ENCODE measurements at regions not wholly inside any gene's neighbourhood (a gene's known extent, or its start where the extent isn't known, plus 50 kb on each side); places are given as distances from the start of the nearest gene placed in this dataset.

- H3K4me3 ChIP-seq (ENCODE audit: control insufficient read depth, low read depth, low read length): no peak overlapping the region
- TF ChIP-seq, protein P1, sequence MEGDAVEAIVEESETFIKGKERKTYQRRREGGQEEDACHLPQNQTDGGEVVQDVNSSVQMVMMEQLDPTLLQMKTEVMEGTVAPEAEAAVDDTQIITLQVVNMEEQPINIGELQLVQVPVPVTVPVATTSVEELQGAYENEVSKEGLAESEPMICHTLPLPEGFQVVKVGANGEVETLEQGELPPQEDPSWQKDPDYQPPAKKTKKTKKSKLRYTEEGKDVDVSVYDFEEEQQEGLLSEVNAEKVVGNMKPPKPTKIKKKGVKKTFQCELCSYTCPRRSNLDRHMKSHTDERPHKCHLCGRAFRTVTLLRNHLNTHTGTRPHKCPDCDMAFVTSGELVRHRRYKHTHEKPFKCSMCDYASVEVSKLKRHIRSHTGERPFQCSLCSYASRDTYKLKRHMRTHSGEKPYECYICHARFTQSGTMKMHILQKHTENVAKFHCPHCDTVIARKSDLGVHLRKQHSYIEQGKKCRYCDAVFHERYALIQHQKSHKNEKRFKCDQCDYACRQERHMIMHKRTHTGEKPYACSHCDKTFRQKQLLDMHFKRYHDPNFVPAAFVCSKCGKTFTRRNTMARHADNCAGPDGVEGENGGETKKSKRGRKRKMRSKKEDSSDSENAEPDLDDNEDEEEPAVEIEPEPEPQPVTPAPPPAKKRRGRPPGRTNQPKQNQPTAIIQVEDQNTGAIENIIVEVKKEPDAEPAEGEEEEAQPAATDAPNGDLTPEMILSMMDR (IDR thresholded peaks at IDR 0.05; ENCODE audit: control insufficient read depth, insufficient read depth, low read depth, low read length, missing control alignments): no peak
- DNase-seq (ENCODE audit: low read depth): no peak
These were observed 250.8 kb downstream of the C4orf33 start for GRCh38 chr4:129346734-129347133.

GRCh38 chr4:129350834-129351721 is 255.1 kb downstream of the C4orf33 start:
- TF ChIP-seq, protein P1 (IDR thresholded peaks at IDR 0.05; ENCODE audit: control insufficient read depth, insufficient read depth, low read depth, low read length, missing control alignments): no peak
- H3K4me3 ChIP-seq (ENCODE audit: control insufficient read depth, low read depth, low read length): no peak overlapping the region
- no peak for DNase-seq (ENCODE audit: low read depth)

GRCh38 chr4:129352480-129352879 is 256.5 kb downstream of the C4orf33 start:
- no peak overlapping the region for H3K4me3 ChIP-seq (ENCODE audit: control insufficient read depth, low read depth, low read length)
- no peak for DNase-seq (ENCODE audit: low read depth)
- TF ChIP-seq, protein P1 (IDR thresholded peaks at IDR 0.05; ENCODE audit: control insufficient read depth, insufficient read depth, low read depth, low read length, missing control alignments): no peak

- no peak overlapping the region for H3K4me3 ChIP-seq (ENCODE audit: control insufficient read depth, low read depth, low read length)
- DNase-seq (ENCODE audit: low read depth): no peak
- TF ChIP-seq, protein P1 (IDR thresholded peaks at IDR 0.05; ENCODE audit: control insufficient read depth, insufficient read depth, low read depth, low read length, missing control alignments): no peak
These were observed 257.5 kb downstream of the C4orf33 start for GRCh38 chr4:129353490-129353889.

DNA sequence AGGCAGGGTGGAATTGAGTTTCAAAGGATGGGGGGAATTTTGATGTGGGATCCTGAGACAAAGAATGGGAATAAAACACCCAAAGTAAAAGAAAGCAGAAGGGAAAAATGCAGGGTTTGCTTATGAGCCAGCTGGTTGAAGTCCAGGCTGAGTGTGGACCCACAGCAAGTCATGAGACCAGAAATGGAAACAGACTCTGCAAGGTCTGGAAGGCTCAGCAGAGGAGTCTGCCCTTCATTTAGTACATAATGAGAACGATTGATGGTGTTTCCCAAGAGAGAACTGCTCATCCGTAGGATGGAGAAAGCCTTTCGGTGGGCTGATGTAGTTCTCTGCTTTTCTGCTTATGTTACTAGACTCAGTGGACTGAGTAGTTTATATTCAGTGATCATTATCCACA is 259.1 kb downstream of the C4orf33 start:
- no peak overlapping the region for H3K4me3 ChIP-seq (ENCODE audit: control insufficient read depth, low read depth, low read length)
- TF ChIP-seq, protein P1 (IDR thresholded peaks at IDR 0.05; ENCODE audit: control insufficient read depth, insufficient read depth, low read depth, low read length, missing control alignments): no peak
- DNase-seq (ENCODE audit: low read depth): no peak

DNA sequence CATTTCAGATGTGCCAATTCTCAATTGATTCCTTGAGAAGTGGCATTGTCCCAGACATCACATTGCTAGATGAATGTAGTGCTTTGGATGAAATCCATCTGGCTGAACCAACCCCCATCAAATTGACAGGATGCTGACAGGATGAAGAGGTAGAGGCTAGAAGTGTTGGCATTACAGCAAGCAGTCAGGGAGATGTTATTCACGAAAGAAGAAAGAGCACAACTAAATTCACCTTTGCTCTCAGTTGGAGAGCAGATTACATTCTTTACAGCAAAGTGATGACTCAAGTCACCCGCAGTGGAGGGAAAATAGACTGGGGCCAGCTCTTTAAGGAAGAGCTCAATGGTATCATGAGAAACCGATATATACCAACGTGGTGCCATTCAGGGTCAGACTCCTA is 259.6 kb downstream of the C4orf33 start:
- DNase-seq (ENCODE audit: low read depth): no peak
- TF ChIP-seq, protein P1 (IDR thresholded peaks at IDR 0.05; ENCODE audit: control insufficient read depth, insufficient read depth, low read depth, low read length, missing control alignments): no peak
- no peak overlapping the region for H3K4me3 ChIP-seq (ENCODE audit: control insufficient read depth, low read depth, low read length)
